ENCODE measurements at regions not wholly inside any gene's neighbourhood (a gene's known extent, or its start where the extent isn't known, plus 50 kb on each side); places are given as distances from the start of the nearest gene placed in this dataset.

DNA sequence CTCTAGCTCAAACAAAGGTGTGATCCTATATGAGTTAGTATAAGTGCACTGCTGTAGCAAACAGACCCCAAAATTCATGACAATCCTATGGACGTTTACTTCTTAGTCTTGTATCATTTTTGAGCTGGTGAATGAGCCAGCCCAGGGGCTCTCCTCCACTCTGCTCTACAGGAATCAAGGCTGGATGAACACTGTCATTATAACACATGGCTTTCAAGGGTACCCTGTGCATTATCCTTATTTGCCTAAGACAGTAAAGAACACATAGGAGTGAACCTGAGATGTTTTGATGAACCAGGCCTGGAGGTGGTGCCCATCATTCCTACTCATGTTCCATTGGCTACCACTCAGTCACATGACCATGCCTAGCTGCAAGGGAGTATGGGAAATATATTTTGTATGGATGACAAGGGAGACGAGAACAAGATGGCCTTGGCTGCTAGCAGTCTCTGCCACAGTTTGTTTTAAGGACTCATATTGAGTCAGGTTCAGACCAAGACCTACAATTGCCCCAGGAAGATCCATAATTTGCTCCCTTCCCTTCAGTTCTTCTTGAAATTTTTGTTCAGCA is 107.4 kb upstream of the HES1 start:
- no peaks in the 10 kb centered on the region for H3K9me3 ChIP-seq (ENCODE audit: severe bottlenecking)
- ATAC-seq (ENCODE audit: low read depth) (no peak), DNase-seq (ENCODE audit: low spot score) (no peak)
- TF ChIP-seq, protein P1, sequence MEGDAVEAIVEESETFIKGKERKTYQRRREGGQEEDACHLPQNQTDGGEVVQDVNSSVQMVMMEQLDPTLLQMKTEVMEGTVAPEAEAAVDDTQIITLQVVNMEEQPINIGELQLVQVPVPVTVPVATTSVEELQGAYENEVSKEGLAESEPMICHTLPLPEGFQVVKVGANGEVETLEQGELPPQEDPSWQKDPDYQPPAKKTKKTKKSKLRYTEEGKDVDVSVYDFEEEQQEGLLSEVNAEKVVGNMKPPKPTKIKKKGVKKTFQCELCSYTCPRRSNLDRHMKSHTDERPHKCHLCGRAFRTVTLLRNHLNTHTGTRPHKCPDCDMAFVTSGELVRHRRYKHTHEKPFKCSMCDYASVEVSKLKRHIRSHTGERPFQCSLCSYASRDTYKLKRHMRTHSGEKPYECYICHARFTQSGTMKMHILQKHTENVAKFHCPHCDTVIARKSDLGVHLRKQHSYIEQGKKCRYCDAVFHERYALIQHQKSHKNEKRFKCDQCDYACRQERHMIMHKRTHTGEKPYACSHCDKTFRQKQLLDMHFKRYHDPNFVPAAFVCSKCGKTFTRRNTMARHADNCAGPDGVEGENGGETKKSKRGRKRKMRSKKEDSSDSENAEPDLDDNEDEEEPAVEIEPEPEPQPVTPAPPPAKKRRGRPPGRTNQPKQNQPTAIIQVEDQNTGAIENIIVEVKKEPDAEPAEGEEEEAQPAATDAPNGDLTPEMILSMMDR (IDR thresholded peaks at IDR 0.05; ENCODE audit: poor library complexity, severe bottlenecking) = no peak
- H3K4me1 ChIP-seq (ENCODE audit: insufficient read depth, poor library complexity, severe bottlenecking) = peaks cover 13% of the 10 kb centered on the region
- no peaks in the 10 kb centered on the region for H3K27me3 ChIP-seq (ENCODE audit: insufficient read depth, poor library complexity, severe bottlenecking)
- no peak overlapping the region for H3K4me3 ChIP-seq (ENCODE audit: severe bottlenecking)
- H3K27ac ChIP-seq (ENCODE audit: poor library complexity, severe bottlenecking) = no peak overlapping the region
- no peaks in the 10 kb centered on the region for H3K36me3 ChIP-seq (ENCODE audit: low read depth)

DNA sequence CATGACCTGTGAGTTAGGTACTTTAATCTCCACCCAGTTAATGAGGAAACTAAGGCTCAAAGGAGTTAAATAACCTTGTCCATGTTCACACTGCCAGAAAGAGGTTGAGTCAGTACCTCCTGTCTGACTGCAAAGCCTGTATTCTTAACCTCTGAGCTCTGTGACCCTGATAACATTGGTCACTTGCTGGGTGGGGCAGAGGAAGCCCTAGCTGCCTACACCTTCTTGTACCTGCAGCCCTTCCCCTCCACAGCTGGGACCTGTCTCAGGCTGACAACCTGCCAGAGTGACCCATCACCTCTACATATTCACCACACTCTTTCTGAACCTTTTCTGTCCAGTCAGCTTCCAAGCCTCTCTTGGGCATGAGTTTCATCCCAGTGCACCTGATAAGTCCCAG is 106.1 kb upstream of the HES1 start:
- ATAC-seq (ENCODE audit: low read depth) = peak; percentile 33; the same call in 1 of the 3 replicates
- Histone ChIP-seq H3K27ac (ENCODE audit: poor library complexity, severe bottlenecking) (no peak overlapping the region), H3K9me3 (ENCODE audit: severe bottlenecking) (no peaks in the 10 kb centered on the region), H3K27me3 (ENCODE audit: insufficient read depth, poor library complexity, severe bottlenecking) (no peaks in the 10 kb centered on the region), H3K4me3 (ENCODE audit: severe bottlenecking) (no peak overlapping the region), H3K4me1 (ENCODE audit: insufficient read depth, poor library complexity, severe bottlenecking) (peaks cover 7% of the 10 kb centered on the region), H3K36me3 (ENCODE audit: low read depth) (no peaks in the 10 kb centered on the region)
- TF ChIP-seq, protein P1 (IDR thresholded peaks at IDR 0.05; ENCODE audit: poor library complexity, severe bottlenecking) = no peak
- no peak for DNase-seq (ENCODE audit: low spot score)

DNA sequence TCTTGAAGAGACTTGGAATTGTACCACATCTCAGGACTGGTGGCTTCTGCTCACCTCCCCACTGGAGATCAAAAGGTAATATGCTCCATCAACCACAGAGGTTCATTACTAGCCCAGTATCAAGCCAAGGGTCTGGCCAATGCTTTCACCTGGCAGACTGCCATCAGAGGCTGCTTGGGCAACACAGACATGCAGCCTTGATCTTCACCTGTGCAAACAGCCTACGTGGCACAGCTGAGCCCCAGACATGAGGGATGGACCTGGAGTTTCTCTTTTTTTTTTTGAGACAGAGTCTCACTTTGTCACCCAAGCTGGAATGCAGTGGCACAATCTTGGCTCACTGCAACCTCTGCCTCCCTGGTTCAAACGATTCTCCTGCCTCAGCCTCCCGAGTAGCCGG is 105.6 kb upstream of the HES1 start:
- DNase-seq (ENCODE audit: low spot score) = no peak
- H3K4me1 ChIP-seq (ENCODE audit: insufficient read depth, poor library complexity, severe bottlenecking) = peaks cover 7% of the 10 kb centered on the region
- no peak overlapping the region for H3K27ac ChIP-seq (ENCODE audit: poor library complexity, severe bottlenecking)
- no peaks in the 10 kb centered on the region for H3K36me3 ChIP-seq (ENCODE audit: low read depth)
- ATAC-seq (ENCODE audit: low read depth) = peak; percentile 75
- TF ChIP-seq, protein P1 (IDR thresholded peaks at IDR 0.05; ENCODE audit: poor library complexity, severe bottlenecking) = no peak
- no peaks in the 10 kb centered on the region for H3K9me3 ChIP-seq (ENCODE audit: severe bottlenecking)
- no peak overlapping the region for H3K4me3 ChIP-seq (ENCODE audit: severe bottlenecking)
- no peaks in the 10 kb centered on the region for H3K27me3 ChIP-seq (ENCODE audit: insufficient read depth, poor library complexity, severe bottlenecking)

DNA sequence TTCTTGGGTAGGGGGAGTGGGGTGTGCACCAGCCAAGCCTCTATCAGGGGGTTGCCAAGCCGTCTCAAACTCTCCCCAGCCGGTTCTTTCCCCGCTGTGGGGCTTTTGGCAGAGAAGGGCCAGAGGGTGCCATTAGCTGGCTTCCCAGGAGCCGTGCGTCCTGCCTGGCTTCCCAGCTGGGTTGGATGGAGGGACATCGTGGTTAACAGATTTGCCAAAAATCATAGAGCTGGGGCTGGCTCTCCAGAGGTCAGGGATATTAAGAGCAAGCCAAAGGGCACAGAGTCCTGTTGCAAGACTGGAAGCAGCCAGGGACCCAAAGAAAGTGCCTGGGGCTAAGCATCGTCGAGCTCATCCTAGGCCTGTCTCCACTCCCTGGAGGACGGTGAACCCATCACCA is 104.6 kb upstream of the HES1 start:
- Histone ChIP-seq H3K9me3 (ENCODE audit: severe bottlenecking) (no peaks in the 10 kb centered on the region), H3K27me3 (ENCODE audit: insufficient read depth, poor library complexity, severe bottlenecking) (no peaks in the 10 kb centered on the region)
- no peak for ATAC-seq (ENCODE audit: low read depth)

More for the DNA sequence above, 104.6 kb upstream of the HES1 start:
- Histone ChIP-seq H3K27ac (ENCODE audit: poor library complexity, severe bottlenecking) (no peak overlapping the region), H3K4me1 (ENCODE audit: insufficient read depth, poor library complexity, severe bottlenecking) (peaks cover 7% of the 10 kb centered on the region), H3K4me3 (ENCODE audit: severe bottlenecking) (no peak overlapping the region), H3K36me3 (ENCODE audit: low read depth) (no peaks in the 10 kb centered on the region)
- TF ChIP-seq, protein P1 (IDR thresholded peaks at IDR 0.05; ENCODE audit: poor library complexity, severe bottlenecking) = no peak
- no peak for DNase-seq (ENCODE audit: low spot score)

Data from RWPE2 (cell line).